Panc1 (cell line): ENCODE measurements at regions not wholly inside any gene's neighbourhood (a gene's known extent, or its start where the extent isn't known, plus 50 kb on each side); places are given as distances from the start of the nearest gene placed in this dataset.
"Not testable (repeated sequence)": the region's sequence is repeated elsewhere in the genome, so short reads cannot be mapped to it uniquely, and the experiment has no call there.

Source experiments
- ATAC-seq: fragments of 200-7000 bp; cut with Tn5 transposase; 2 replicates; pipeline ENCODE4 v1.9.1; 2020; ENCODE audit warnings: mild to moderate bottlenecking, moderate library complexity
- BruUV-seq: library from RNA; stranded (reverse); fragments of 400-500 nt; replicated peaks from 2 replicates; lab custom pipeline; 2021; lab: Mats Ljungman, UMichigan
- CTCF ChIA-PET: fragments of 300-600 bp; sonication (Branson Sonifier 250); formaldehyde crosslinking; loops from one replicate; lab custom pipeline; 2022; ENCODE audit warnings: antibody characterized with exemption; lab: Charles Lee
- POLR2A ChIA-PET: fragments of 300-600 bp; sonication (Branson Sonifier 250); formaldehyde crosslinking; loops from one replicate; lab custom pipeline; 2022; ENCODE audit warnings: antibody characterized with exemption; lab: Charles Lee
- DNase-seq: peaks from one replicate; pipeline ENCODE4 v3.0.0-alpha.2; 2010; ENCODE audit warnings: low read depth, low spot score
- H3K27ac ChIP-seq: 2 replicates; pipeline ENCODE4 v1.5.1; 2011; ENCODE audit warnings: mild to moderate bottlenecking, low read length, inconsistent platforms
- H3K27me3 ChIP-seq: fragments of 200-500 bp; sonication (Bioruptor generic); 2 replicates; pipeline ENCODE4 v1.6.0; 2014; ENCODE audit warnings: low read length, inconsistent platforms; ENCODE audit not compliant: control insufficient read depth, insufficient read depth
- H3K36me3 ChIP-seq: fragments of 200-500 bp; sonication (Bioruptor generic); 2 replicates; pipeline ENCODE4 v1.5.1; 2014; ENCODE audit warnings: inconsistent platforms, mild to moderate bottlenecking, low read length, moderate library complexity; ENCODE audit not compliant: control insufficient read depth, insufficient read depth
- H3K4me1 ChIP-seq: 2 replicates; pipeline ENCODE4 v1.5.1; 2011; ENCODE audit warnings: inconsistent platforms, mild to moderate bottlenecking, low read length, moderate library complexity; ENCODE audit not compliant: control insufficient read depth, insufficient read depth
- H3K4me3 ChIP-seq, 2 experiments: 2 replicates each; pipeline ENCODE4 v1.5.1; 2011 to 2012; ENCODE audit warnings: low read depth in 2 of 2, low read length in 2 of 2, mild to moderate bottlenecking in 2 of 2, inconsistent platforms in 1 of 2, moderate library complexity in 1 of 2
- H3K9me3 ChIP-seq: fragments of 200-500 bp; sonication (Bioruptor generic); 2 replicates; pipeline ENCODE4 v1.5.1; 2014; ENCODE audit warnings: low read depth, mild to moderate bottlenecking, inconsistent platforms, low read length, moderate library complexity; ENCODE audit not compliant: control insufficient read depth, insufficient read depth
- POLR2AphosphoS5 ChIP-seq: IDR thresholded peaks from 2 replicates; pipeline ENCODE4 v1.6.1; 2012; ENCODE audit warnings: mild to moderate bottlenecking, low read depth, low read length, moderate library complexity
- SIN3A ChIP-seq: IDR thresholded peaks from 2 replicates; pipeline ENCODE4 v1.6.1; 2012; ENCODE audit warnings: low read depth, mild to moderate bottlenecking, low read length, moderate library complexity, borderline replicate concordance; ENCODE audit not compliant: insufficient read depth
- TCF7L2 ChIP-seq: IDR thresholded peaks from 2 replicates; pipeline ENCODE4 v1.6.1; 2011; ENCODE audit warnings: mild to moderate bottlenecking, low read depth, low read length, inconsistent platforms
- in situ Hi-C: cut with HindIII; loops from 2 replicates; pipeline ENCODE4 v1.10.0; 2016; ENCODE audit warnings: low sequenced_read_pairs, low pct_unique_long_range_greater_than_20kb
- intact Hi-C: fragments of 100-400 bp; cut with micrococcal nuclease; formaldehyde crosslinking; loops from one replicate; pipeline ENCODE4 v1.10.0; 2022; ENCODE audit not compliant: unreplicated experiment
- TF ChIP-seq, protein P1 (sequence below), 2 experiments: IDR thresholded peaks; 2 replicates each; pipeline ENCODE4 v1.6.1; 2011 to 2012; ENCODE audit warnings: low read depth in 2 of 2, control low read depth in 1 of 2, low read length in 1 of 2, mild to moderate bottlenecking in 1 of 2, moderate library complexity in 1 of 2; ENCODE audit not compliant: insufficient read depth in 1 of 2
- TF ChIP-seq, protein P2 (sequence below): fragments of 450-650 bp; IDR thresholded peaks from 2 replicates; pipeline ENCODE4 v1.5.1; 2017; ENCODE audit warnings: mild to moderate bottlenecking

DNA sequence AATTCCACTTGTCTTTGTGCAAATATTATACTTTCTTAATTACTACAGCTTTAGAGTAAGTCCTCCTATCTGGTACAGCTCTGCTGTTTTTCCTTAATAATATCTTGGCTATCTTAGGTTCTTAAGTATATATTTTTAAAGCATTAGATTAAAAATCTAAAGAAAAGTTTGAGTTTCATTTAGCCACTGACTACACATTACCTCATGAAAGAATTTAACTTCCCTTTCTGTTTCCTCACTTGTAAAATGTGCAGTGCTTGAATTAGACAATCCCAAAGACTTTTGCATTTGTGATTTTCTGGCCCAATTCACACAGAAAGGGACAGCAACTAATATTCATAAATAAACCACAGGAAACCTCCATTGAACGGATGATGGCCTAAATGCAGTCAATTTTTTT lies 126.4 kb upstream of the SAMSN1 start:
- Histone ChIP-seq H3K4me3 (no peak overlapping the region), H3K27me3 (no peaks in the 10 kb centered on the region), H3K27ac (no peak overlapping the region), H3K4me1 (no peaks in the 10 kb centered on the region), H3K36me3 (no peaks in the 10 kb centered on the region), H3K9me3 (no peaks in the 10 kb centered on the region)
- ChIA-PET POLR2A (no interaction called here), CTCF (no interaction called here)
- ATAC-seq = no peak
- intact Hi-C loops = no loop called here
- TF ChIP-seq, protein P1, sequence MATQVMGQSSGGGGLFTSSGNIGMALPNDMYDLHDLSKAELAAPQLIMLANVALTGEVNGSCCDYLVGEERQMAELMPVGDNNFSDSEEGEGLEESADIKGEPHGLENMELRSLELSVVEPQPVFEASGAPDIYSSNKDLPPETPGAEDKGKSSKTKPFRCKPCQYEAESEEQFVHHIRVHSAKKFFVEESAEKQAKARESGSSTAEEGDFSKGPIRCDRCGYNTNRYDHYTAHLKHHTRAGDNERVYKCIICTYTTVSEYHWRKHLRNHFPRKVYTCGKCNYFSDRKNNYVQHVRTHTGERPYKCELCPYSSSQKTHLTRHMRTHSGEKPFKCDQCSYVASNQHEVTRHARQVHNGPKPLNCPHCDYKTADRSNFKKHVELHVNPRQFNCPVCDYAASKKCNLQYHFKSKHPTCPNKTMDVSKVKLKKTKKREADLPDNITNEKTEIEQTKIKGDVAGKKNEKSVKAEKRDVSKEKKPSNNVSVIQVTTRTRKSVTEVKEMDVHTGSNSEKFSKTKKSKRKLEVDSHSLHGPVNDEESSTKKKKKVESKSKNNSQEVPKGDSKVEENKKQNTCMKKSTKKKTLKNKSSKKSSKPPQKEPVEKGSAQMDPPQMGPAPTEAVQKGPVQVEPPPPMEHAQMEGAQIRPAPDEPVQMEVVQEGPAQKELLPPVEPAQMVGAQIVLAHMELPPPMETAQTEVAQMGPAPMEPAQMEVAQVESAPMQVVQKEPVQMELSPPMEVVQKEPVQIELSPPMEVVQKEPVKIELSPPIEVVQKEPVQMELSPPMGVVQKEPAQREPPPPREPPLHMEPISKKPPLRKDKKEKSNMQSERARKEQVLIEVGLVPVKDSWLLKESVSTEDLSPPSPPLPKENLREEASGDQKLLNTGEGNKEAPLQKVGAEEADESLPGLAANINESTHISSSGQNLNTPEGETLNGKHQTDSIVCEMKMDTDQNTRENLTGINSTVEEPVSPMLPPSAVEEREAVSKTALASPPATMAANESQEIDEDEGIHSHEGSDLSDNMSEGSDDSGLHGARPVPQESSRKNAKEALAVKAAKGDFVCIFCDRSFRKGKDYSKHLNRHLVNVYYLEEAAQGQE (IDR thresholded peaks at IDR 0.05; ENCODE audit: insufficient read depth in 1 of 2, low read depth in 2 of 2, low read length in 1 of 2) = no peak
- TF ChIP-seq POLR2AphosphoS5 (no peak), TCF7L2 (no peak), SIN3A (no peak)
- TF ChIP-seq, protein P2, sequence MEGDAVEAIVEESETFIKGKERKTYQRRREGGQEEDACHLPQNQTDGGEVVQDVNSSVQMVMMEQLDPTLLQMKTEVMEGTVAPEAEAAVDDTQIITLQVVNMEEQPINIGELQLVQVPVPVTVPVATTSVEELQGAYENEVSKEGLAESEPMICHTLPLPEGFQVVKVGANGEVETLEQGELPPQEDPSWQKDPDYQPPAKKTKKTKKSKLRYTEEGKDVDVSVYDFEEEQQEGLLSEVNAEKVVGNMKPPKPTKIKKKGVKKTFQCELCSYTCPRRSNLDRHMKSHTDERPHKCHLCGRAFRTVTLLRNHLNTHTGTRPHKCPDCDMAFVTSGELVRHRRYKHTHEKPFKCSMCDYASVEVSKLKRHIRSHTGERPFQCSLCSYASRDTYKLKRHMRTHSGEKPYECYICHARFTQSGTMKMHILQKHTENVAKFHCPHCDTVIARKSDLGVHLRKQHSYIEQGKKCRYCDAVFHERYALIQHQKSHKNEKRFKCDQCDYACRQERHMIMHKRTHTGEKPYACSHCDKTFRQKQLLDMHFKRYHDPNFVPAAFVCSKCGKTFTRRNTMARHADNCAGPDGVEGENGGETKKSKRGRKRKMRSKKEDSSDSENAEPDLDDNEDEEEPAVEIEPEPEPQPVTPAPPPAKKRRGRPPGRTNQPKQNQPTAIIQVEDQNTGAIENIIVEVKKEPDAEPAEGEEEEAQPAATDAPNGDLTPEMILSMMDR = no peak
- DNase-seq = no peak
- BruUV-seq = no TSS peak
- in situ Hi-C loops = no loop called here

DNA sequence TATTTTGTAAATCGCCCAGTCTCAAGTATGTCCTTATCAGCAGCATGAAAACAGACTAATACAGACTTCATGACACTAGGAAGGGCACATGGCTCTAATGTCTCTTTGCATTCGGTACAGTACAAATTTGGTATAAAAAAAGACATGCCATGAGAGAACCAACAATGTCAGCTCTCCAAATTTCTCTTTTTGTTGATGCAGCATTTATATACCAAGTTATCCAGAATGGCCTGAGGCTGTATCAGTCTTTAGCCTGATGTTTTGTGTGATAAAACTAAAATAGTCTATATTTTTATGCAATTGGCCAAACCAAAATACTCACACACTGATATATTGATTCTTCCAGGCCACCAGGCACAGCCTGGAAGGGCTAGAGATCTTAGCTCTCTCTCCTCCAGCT lies 124.3 kb upstream of the SAMSN1 start:
- Histone ChIP-seq H3K27me3 (no peaks in the 10 kb centered on the region), H3K9me3 (no peaks in the 10 kb centered on the region), H3K4me1 (no peaks in the 10 kb centered on the region), H3K27ac (no peak overlapping the region), H3K36me3 (no peaks in the 10 kb centered on the region), H3K4me3 (no peak overlapping the region)
- TF ChIP-seq TCF7L2 (no peak), POLR2AphosphoS5 (no peak), SIN3A (no peak)
- TF ChIP-seq, protein P1 (IDR thresholded peaks at IDR 0.05; ENCODE audit: insufficient read depth in 1 of 2, low read depth in 2 of 2, low read length in 1 of 2) = no peak
- TF ChIP-seq, protein P2 = no peak
- intact Hi-C loops = no loop called here
- in situ Hi-C loops = no loop called here
- CTCF ChIA-PET = no interaction called here
- POLR2A ChIA-PET = no interaction called here
- ATAC-seq (no peak), DNase-seq (no peak)
- BruUV-seq = no TSS peak

DNA sequence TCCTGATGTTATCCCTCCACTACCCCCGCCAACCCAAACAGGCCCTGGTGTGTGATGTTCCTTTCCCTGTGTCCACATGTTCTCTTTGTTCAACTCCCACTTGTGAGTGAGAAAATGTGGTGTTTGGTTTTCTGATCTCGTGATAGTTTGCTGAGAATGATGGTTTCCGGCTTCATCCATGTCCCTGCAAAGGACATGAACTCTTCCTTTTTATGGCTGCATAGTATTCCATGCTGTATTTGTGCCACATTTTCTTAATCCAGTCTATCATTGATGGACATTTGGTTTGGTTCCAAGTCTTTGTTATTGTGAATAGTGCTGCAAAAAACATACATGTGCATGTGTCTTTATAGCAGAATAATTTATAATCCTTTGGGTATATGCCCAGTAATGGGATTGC lies 123.0 kb upstream of the SAMSN1 start:
- BruUV-seq, H3K4me1 ChIP-seq, POLR2A ChIA-PET, DNase-seq, in situ Hi-C loops, H3K4me3 ChIP-seq, H3K36me3 ChIP-seq, H3K27ac ChIP-seq, CTCF ChIA-PET, H3K27me3 ChIP-seq, ATAC-seq, H3K9me3 ChIP-seq, intact Hi-C loops: not testable (repeated sequence)
